PC-3 (cell line): ENCODE measurements at regions not wholly inside any gene's neighbourhood (a gene's known extent, or its start where the extent isn't known, plus 50 kb on each side); places are given as distances from the start of the nearest gene placed in this dataset.

Experiments
- CTCF ChIP-seq: fragments of 300-600 bp; sonication (generic); conservative IDR thresholded peaks from 2 replicates; pipeline ENCODE4 v1.5.1; 2017; ENCODE audit warnings: antibody characterized with exemption, low read depth, mild to moderate bottlenecking, low read length
- EZH2 ChIP-seq: fragments of 300-600 bp; sonication (generic); IDR thresholded peaks from one replicate; pipeline ENCODE4 v1.6.1; 2017; ENCODE audit warnings: antibody characterized with exemption, mild to moderate bottlenecking, low read length; ENCODE audit not compliant: unreplicated experiment

GRCh38 chr12:88367231-88367630 lies 213.0 kb downstream of the KITLG start:
- TF ChIP-seq EZH2 = no peak
- no peak for TF ChIP-seq CTCF
